ENCODE measurements at regions not wholly inside any gene's neighbourhood (a gene's known extent, or its start where the extent isn't known, plus 50 kb on each side); places are given as distances from the start of the nearest gene placed in this dataset.

GRCh38 chr3:44023961-44024593, 217.6 kb upstream of the TOPAZ1 start:
- Mint-ChIP-seq H3K9me3 (no peaks in the 10 kb centered on the region), H3K27ac (no peak overlapping the region), H3K27me3 (peaks cover 77% of the 10 kb centered on the region), H3K4me1 (ENCODE audit: low read depth) (peaks cover 4% of the 10 kb centered on the region), H3K4me3 (no peak overlapping the region), H3K36me3 (ENCODE audit: low read depth) (no peaks in the 10 kb centered on the region)
- DNase-seq: no peak

DNA sequence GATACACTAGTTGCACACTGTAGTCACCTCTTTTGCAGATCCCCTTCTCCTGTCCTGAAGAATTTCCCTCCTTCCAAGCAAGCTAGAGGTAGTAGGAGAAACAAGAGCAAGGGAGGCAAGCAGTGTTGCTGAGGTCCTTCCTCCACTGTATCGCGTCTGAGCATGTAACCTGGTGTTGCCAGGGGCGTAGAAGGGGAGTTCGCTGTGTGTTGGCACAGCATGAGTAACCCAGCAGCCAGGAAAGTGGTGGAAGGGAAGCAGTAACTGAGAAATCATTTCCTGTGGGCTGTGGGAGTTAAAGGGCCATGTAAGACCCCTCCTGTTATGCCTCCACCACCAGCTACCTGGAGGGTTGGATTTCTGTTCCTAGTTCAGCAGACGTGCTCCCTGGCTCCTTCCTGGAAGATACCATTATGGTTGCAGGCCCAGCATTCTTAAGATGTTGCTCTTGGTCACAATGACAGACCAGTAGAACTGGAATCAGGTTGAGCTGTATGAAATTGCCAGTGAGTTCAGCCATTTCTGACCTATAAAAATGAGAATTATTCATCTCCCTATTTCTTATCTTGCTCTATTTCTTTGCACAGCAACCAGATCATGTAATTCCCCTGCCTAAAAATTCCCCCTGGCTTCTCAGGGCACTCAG, 215.3 kb upstream of the TOPAZ1 start:
- no peaks in the 10 kb centered on the region for H3K9me3 Mint-ChIP-seq
- no peak overlapping the region for H3K4me3 Mint-ChIP-seq
- H3K27ac Mint-ChIP-seq: no peak overlapping the region
- H3K27me3 Mint-ChIP-seq: peaks cover 60% of the 10 kb centered on the region
- DNase-seq: no peak
- peaks cover 4% of the 10 kb centered on the region for H3K4me1 Mint-ChIP-seq (ENCODE audit: low read depth)
- H3K36me3 Mint-ChIP-seq (ENCODE audit: low read depth): no peaks in the 10 kb centered on the region

DNA sequence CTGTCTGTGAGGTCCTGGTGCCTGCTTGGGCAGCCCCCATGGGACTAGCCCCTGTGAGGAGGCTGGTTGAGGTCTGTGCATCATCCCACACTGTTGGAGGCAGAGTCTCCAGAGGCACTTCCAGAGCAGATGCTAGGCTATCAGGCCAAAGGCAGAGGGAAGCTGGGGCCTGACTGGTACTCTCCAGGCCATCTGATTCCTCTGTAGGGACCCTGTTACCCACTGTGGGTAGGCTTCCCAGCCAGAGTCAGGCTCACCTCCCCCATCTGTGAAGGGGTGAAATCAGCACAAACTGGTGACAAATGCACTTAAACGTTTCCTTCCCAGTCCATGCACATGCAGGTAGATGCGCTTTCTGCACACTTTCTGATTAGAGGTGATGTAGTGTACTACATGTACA, 212.6 kb upstream of the TOPAZ1 start:
- Mint-ChIP-seq H3K4me1 (ENCODE audit: low read depth) (no peaks in the 10 kb centered on the region), H3K27me3 (peaks cover 44% of the 10 kb centered on the region), H3K4me3 (no peak overlapping the region), H3K9me3 (no peaks in the 10 kb centered on the region), H3K36me3 (ENCODE audit: low read depth) (no peaks in the 10 kb centered on the region), H3K27ac (no peak overlapping the region)
- DNase-seq: no peak

GRCh38 chr3:44030285-44030684, 211.4 kb upstream of the TOPAZ1 start:
- Mint-ChIP-seq H3K27ac (no peak overlapping the region), H3K9me3 (no peaks in the 10 kb centered on the region), H3K36me3 (ENCODE audit: low read depth) (no peaks in the 10 kb centered on the region), H3K4me1 (ENCODE audit: low read depth) (no peaks in the 10 kb centered on the region), H3K4me3 (no peak overlapping the region), H3K27me3 (peaks cover 39% of the 10 kb centered on the region)
- no peak for DNase-seq

- Mint-ChIP-seq H3K9me3 (no peaks in the 10 kb centered on the region), H3K4me3 (no peak overlapping the region), H3K27me3 (peaks cover 38% of the 10 kb centered on the region), H3K27ac (no peak overlapping the region), H3K4me1 (ENCODE audit: low read depth) (no peaks in the 10 kb centered on the region), H3K36me3 (ENCODE audit: low read depth) (no peaks in the 10 kb centered on the region)
- DNase-seq: no peak
Observed at GRCh38 chr3:44030687-44031305, 210.9 kb upstream of the TOPAZ1 start.

GRCh38 chr3:44031387-44032380, 210.0 kb upstream of the TOPAZ1 start:
- H3K4me3 Mint-ChIP-seq: no peak overlapping the region
- no peak overlapping the region for H3K27ac Mint-ChIP-seq
- H3K9me3 Mint-ChIP-seq: no peaks in the 10 kb centered on the region
- no peak for DNase-seq
- H3K4me1 Mint-ChIP-seq (ENCODE audit: low read depth): no peaks in the 10 kb centered on the region
- peaks cover 32% of the 10 kb centered on the region for H3K27me3 Mint-ChIP-seq
- no peaks in the 10 kb centered on the region for H3K36me3 Mint-ChIP-seq (ENCODE audit: low read depth)

- H3K27ac Mint-ChIP-seq: no peak overlapping the region
- peaks cover 31% of the 10 kb centered on the region for H3K27me3 Mint-ChIP-seq
- H3K9me3 Mint-ChIP-seq: no peaks in the 10 kb centered on the region
- no peaks in the 10 kb centered on the region for H3K36me3 Mint-ChIP-seq (ENCODE audit: low read depth)
- no peak for DNase-seq
- no peak overlapping the region for H3K4me3 Mint-ChIP-seq
- no peaks in the 10 kb centered on the region for H3K4me1 Mint-ChIP-seq (ENCODE audit: low read depth)
Observed at GRCh38 chr3:44032487-44032886, 209.2 kb upstream of the TOPAZ1 start.

DNA sequence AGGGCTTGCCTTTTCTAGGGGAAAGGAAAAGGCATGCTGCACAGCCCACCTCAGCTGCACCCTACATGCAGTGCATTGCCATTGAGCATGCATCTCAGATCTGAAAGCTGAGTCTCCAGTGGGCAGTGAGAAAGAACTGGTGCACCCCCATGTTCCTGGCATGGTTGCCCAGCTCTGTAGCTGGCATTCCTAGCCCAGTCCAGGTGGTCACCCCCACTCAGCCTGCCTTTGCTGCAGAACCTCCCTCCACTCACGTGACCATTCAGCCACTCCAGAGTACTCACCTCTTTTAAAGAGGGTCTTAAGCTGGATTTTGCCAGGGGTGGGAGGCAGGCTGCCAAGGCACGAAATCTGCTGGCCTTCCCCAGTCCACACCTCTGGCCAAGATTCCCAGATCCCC, 208.6 kb upstream of the TOPAZ1 start:
- Mint-ChIP-seq H3K27ac (no peak overlapping the region), H3K36me3 (ENCODE audit: low read depth) (no peaks in the 10 kb centered on the region), H3K4me1 (ENCODE audit: low read depth) (no peaks in the 10 kb centered on the region), H3K9me3 (no peaks in the 10 kb centered on the region), H3K4me3 (no peak overlapping the region), H3K27me3 (peaks cover 33% of the 10 kb centered on the region)
- no peak for DNase-seq

DNA sequence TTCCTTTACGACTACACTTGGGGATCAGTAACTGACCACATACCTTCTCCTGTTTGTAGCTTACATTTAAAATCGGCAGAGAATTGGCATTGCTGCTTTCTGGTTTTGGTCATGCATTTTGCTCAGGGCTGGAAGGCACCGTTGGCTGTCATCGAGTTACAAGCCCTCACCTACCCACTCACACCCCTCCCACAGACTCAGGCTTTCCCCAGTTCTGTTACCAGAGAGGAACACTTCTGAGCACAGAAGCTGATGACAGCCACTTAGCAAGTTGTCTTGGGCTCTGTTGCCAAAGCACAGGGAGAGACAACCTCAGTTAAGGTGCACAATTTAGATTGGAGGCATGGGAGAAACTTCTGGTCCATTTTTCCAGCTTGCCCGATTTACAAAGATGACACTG, 204.8 kb upstream of the TOPAZ1 start:
- Mint-ChIP-seq H3K27ac (no peak overlapping the region), H3K9me3 (no peaks in the 10 kb centered on the region), H3K36me3 (ENCODE audit: low read depth) (no peaks in the 10 kb centered on the region), H3K27me3 (peaks cover 38% of the 10 kb centered on the region), H3K4me1 (ENCODE audit: low read depth) (no peaks in the 10 kb centered on the region), H3K4me3 (no peak overlapping the region)
- no peak for DNase-seq

- Mint-ChIP-seq H3K27me3 (peaks cover 42% of the 10 kb centered on the region), H3K36me3 (ENCODE audit: low read depth) (no peaks in the 10 kb centered on the region), H3K4me1 (ENCODE audit: low read depth) (no peaks in the 10 kb centered on the region)
Observed at GRCh38 chr3:44039006-44039405, 202.7 kb upstream of the TOPAZ1 start.

GRCh38 chr3:44041726-44042125, 200.0 kb upstream of the TOPAZ1 start:
- peaks cover 35% of the 10 kb centered on the region for H3K27me3 Mint-ChIP-seq
- no peaks in the 10 kb centered on the region for H3K4me1 Mint-ChIP-seq (ENCODE audit: low read depth)
- no peak overlapping the region for H3K27ac Mint-ChIP-seq
- H3K9me3 Mint-ChIP-seq: no peaks in the 10 kb centered on the region
- H3K36me3 Mint-ChIP-seq (ENCODE audit: low read depth): no peaks in the 10 kb centered on the region
- no peak for DNase-seq
- no peak overlapping the region for H3K4me3 Mint-ChIP-seq

More at GRCh38 chr3:44039006-44039405, 202.7 kb upstream of the TOPAZ1 start:
- no peak for DNase-seq
- H3K9me3 Mint-ChIP-seq: no peaks in the 10 kb centered on the region
- no peak overlapping the region for H3K4me3 Mint-ChIP-seq
- no peak overlapping the region for H3K27ac Mint-ChIP-seq

DNA sequence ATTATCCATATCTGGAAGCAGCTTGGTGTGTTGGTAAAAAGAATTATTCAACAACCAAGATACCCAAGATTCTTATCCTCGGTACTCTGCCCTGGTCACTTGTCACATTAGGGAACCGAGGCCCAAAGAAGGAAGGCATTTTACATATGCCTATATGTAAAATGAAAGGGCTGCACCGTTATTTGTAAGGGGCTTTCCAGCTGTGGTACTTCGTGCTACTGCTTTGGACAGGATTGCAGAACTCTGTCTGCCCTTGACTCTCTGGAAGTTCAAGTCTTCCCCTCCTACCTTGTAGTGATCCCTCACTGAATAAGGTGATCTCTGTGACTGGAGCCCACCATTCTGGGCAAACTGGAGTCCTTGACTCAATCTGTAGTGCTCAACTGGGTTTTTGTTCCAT, 198.9 kb upstream of the TOPAZ1 start:
- Mint-ChIP-seq H3K9me3 (no peaks in the 10 kb centered on the region), H3K36me3 (ENCODE audit: low read depth) (no peaks in the 10 kb centered on the region), H3K4me1 (ENCODE audit: low read depth) (no peaks in the 10 kb centered on the region), H3K27me3 (peaks cover 34% of the 10 kb centered on the region), H3K27ac (no peak overlapping the region), H3K4me3 (no peak overlapping the region)
- no peak for DNase-seq

- H3K9me3 Mint-ChIP-seq: no peaks in the 10 kb centered on the region
- peaks cover 25% of the 10 kb centered on the region for H3K27me3 Mint-ChIP-seq
- no peaks in the 10 kb centered on the region for H3K36me3 Mint-ChIP-seq (ENCODE audit: low read depth)
- no peak overlapping the region for H3K27ac Mint-ChIP-seq
- no peak for DNase-seq
- no peaks in the 10 kb centered on the region for H3K4me1 Mint-ChIP-seq (ENCODE audit: low read depth)
- H3K4me3 Mint-ChIP-seq: no peak overlapping the region
Observed at GRCh38 chr3:44045476-44046275, 196.0 kb upstream of the TOPAZ1 start.

DNA sequence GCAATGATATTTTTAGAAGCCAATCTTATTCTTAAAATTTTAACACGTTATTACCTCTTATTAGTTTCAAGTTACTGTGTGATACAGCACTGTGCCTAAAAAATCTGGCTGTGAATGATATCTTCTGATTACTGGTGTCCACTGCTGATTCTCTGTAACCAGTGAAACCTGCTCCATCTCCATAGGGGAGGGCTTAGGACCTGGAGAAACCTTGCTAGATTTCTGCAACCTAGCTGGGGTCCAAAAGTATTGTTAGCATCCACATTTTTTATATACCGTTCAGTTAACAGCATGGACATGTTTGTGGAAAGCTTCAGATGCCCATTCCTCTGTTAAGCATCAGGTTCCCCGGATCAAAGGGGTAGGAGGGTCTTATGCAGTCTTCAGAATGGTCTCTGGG, 193.9 kb upstream of the TOPAZ1 start:
- no peaks in the 10 kb centered on the region for H3K9me3 Mint-ChIP-seq
- H3K4me3 Mint-ChIP-seq: no peak overlapping the region
- no peak for DNase-seq
- no peaks in the 10 kb centered on the region for H3K36me3 Mint-ChIP-seq (ENCODE audit: low read depth)
- peaks cover 33% of the 10 kb centered on the region for H3K27me3 Mint-ChIP-seq
- H3K4me1 Mint-ChIP-seq (ENCODE audit: low read depth): no peaks in the 10 kb centered on the region
- H3K27ac Mint-ChIP-seq: no peak overlapping the region

Data from activated T-cell treated with anti-CD3 and anti-CD28 coated beads, Interleukin-2, amount 50 U/mL, for 24 hours (primary cell).